ENCODE measurements at regions not wholly inside any gene's neighbourhood (a gene's known extent, or its start where the extent isn't known, plus 50 kb on each side); places are given as distances from the start of the nearest gene placed in this dataset.

DNA sequence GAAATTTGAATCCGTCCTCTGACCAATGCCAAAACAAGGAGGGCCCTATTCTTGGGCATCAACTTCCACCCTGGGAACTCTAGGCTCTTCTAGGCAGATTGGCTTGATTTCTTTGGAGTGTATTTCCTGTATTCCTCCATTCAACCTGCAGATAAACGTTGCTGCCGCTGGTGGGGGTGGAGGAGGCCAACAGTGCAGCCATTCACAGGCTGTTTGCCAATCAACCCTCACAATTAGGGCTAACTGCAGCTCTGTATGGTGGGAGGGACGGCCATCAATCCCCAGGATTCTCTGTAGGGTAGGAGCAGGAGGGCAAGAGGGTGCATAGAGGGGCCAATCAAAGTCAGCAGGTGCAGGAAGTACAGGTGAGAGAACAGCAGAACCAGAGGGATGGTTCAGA, 273.1 kb upstream of the PROX1 start:
- H3K4me1 ChIP-seq (ENCODE audit: control insufficient read depth, extremely low read depth, insufficient read depth, low read length), result no peaks in the 10 kb centered on the region
- TF ChIP-seq EZH2 (IDR thresholded peaks at IDR 0.05; ENCODE audit: low read length) (no peak), CTCF (optimal IDR thresholded peaks at IDR 0.05 in 1 of 3, IDR thresholded peaks at IDR 0.05 in 1 of 3, conservative IDR thresholded peaks at IDR 0.05 in 1 of 3; ENCODE audit: extremely low read depth in 1 of 3, insufficient read depth in 2 of 3, low read length in 3 of 3) (no peak)
- dilution Hi-C loops (cut with MboI; ENCODE audit: extremely low pct_ligation_motif_present, low sequenced_read_pairs), result no loop called here
- no peaks in the 10 kb centered on the region for H3K36me3 ChIP-seq (ENCODE audit: control insufficient read depth in 2 of 2, extremely low read depth in 1 of 2, insufficient read depth in 2 of 2, low read length in 2 of 2)
- DNase-seq (ENCODE audit: low read depth, low spot score), result no peak
- no peak overlapping the region for H3K27ac ChIP-seq (ENCODE audit: control insufficient read depth, insufficient read depth, low read length)
- H3K27me3 ChIP-seq (ENCODE audit: control insufficient read depth, extremely low read depth, insufficient read depth, low read length), result peaks cover 2% of the 10 kb centered on the region
- H3K9me3 ChIP-seq (ENCODE audit: control insufficient read depth, low read depth, low read length), result no peaks in the 10 kb centered on the region
- H3K9me1 ChIP-seq (ENCODE audit: control insufficient read depth, extremely low read depth, insufficient read depth, low read length), result no peaks in the 10 kb centered on the region
- no peak overlapping the region for H3K4me2 ChIP-seq (ENCODE audit: control insufficient read depth, extremely low read depth, insufficient read depth, low read depth, low read length)
- FAIRE-seq, result no peak
- no peak overlapping the region for H2AFZ ChIP-seq (ENCODE audit: control insufficient read depth, low read length)
- no peaks in the 10 kb centered on the region for H3K79me2 ChIP-seq (ENCODE audit: control insufficient read depth, insufficient read depth, low read length)
- no peaks in the 10 kb centered on the region for H4K20me1 ChIP-seq (ENCODE audit: control insufficient read depth, extremely low read depth, insufficient read depth, low read length)
- H3K9ac ChIP-seq (ENCODE audit: control insufficient read depth, extremely low read depth, insufficient read depth, low read length), result no peak overlapping the region
- H3K4me3 ChIP-seq (ENCODE audit: control insufficient read depth in 2 of 3, extremely low read depth in 1 of 3, insufficient read depth in 2 of 3, low read depth in 1 of 3, low read length in 3 of 3), result no peak overlapping the region

GRCh38 chr1:213715182-213715581, 272.6 kb upstream of the PROX1 start:
- DNase-seq (ENCODE audit: low read depth, low spot score) (no peak), FAIRE-seq (no peak)
- H3K79me2 ChIP-seq (ENCODE audit: control insufficient read depth, insufficient read depth, low read length), result no peaks in the 10 kb centered on the region
- no peaks in the 10 kb centered on the region for H4K20me1 ChIP-seq (ENCODE audit: control insufficient read depth, extremely low read depth, insufficient read depth, low read length)
- TF ChIP-seq CTCF (optimal IDR thresholded peaks at IDR 0.05 in 1 of 3, IDR thresholded peaks at IDR 0.05 in 1 of 3, conservative IDR thresholded peaks at IDR 0.05 in 1 of 3; ENCODE audit: extremely low read depth in 1 of 3, insufficient read depth in 2 of 3, low read length in 3 of 3) (no peak), EZH2 (IDR thresholded peaks at IDR 0.05; ENCODE audit: low read length) (no peak)
- H3K4me3 ChIP-seq (ENCODE audit: control insufficient read depth in 2 of 3, extremely low read depth in 1 of 3, insufficient read depth in 2 of 3, low read depth in 1 of 3, low read length in 3 of 3), result no peak overlapping the region
- peaks cover 2% of the 10 kb centered on the region for H3K27me3 ChIP-seq (ENCODE audit: control insufficient read depth, extremely low read depth, insufficient read depth, low read length)
- no peak overlapping the region for H3K27ac ChIP-seq (ENCODE audit: control insufficient read depth, insufficient read depth, low read length)
- no peak overlapping the region for H2AFZ ChIP-seq (ENCODE audit: control insufficient read depth, low read length)
- no peaks in the 10 kb centered on the region for H3K4me1 ChIP-seq (ENCODE audit: control insufficient read depth, extremely low read depth, insufficient read depth, low read length)
- dilution Hi-C loops (cut with MboI; ENCODE audit: extremely low pct_ligation_motif_present, low sequenced_read_pairs), result no loop called here
- no peaks in the 10 kb centered on the region for H3K36me3 ChIP-seq (ENCODE audit: control insufficient read depth in 2 of 2, extremely low read depth in 1 of 2, insufficient read depth in 2 of 2, low read length in 2 of 2)
- no peaks in the 10 kb centered on the region for H3K9me1 ChIP-seq (ENCODE audit: control insufficient read depth, extremely low read depth, insufficient read depth, low read length)
- no peak overlapping the region for H3K4me2 ChIP-seq (ENCODE audit: control insufficient read depth, extremely low read depth, insufficient read depth, low read depth, low read length)
- no peak overlapping the region for H3K9ac ChIP-seq (ENCODE audit: control insufficient read depth, extremely low read depth, insufficient read depth, low read length)
- H3K9me3 ChIP-seq (ENCODE audit: control insufficient read depth, low read depth, low read length), result no peaks in the 10 kb centered on the region
